Stimulated activated CD8-positive, alpha-beta memory T cell treated with anti-CD3 and anti-CD28 coated beads, Interleukin-7, amount 100 ng/mL, for 4 hours (primary cell): ENCODE measurements at regions not wholly inside any gene's neighbourhood (a gene's known extent, or its start where the extent isn't known, plus 50 kb on each side); places are given as distances from the start of the nearest gene placed in this dataset.

Source experiments
- DNase-seq, 2 donors: peaks; one replicate each; pipeline ENCODE4 v3.0.0-alpha.2; 2020; ENCODE audit warnings: low read depth in 2 of 2

- DNase-seq, result no peak
Observed at GRCh38 chr16:86089334-86089900, 190.5 kb downstream of the IRF8 start.

DNA sequence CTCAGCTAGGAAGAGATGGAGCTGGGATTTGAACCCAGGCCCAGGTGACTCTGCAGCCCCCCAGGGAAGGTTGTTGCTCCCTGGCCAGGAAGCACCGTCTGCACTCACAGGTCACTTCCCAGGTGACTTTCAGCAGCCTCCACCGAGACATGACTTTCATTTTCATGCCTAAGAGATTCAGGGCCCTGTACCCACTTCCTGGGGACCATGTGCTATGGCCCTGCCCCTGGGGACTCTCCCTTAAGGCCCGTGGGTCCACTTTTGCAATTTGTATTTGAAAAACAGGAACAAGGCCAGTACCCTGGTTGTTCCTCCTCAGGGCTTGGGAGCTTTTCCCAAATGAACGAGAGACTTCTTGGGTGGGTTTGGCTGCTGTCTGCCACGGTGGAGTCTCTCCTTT is 191.0 kb downstream of the IRF8 start:
- DNase-seq, result no peak

GRCh38 chr16:86090461-86091170 is 191.7 kb downstream of the IRF8 start:
- DNase-seq, result no peak

DNA sequence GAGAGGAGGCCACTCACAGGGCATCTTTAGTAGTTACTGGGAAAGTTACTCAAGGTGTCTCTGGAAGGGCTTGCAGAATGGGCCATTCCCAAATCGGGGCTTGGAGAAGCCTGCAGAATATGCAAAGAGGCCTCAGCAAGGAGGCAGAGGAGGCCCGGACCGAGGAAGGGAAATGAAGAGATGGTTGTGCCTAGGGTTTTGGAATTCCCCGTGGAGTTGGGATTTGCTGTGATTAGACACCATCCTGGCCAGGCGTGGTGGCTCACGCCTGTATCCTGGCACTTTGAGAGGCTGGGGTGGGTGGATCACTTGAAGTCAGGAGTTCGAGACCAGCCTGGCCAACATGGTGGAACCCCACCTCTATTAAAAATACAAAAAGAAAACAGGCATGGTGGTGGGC is 193.0 kb downstream of the IRF8 start:
- no peak for DNase-seq

DNA sequence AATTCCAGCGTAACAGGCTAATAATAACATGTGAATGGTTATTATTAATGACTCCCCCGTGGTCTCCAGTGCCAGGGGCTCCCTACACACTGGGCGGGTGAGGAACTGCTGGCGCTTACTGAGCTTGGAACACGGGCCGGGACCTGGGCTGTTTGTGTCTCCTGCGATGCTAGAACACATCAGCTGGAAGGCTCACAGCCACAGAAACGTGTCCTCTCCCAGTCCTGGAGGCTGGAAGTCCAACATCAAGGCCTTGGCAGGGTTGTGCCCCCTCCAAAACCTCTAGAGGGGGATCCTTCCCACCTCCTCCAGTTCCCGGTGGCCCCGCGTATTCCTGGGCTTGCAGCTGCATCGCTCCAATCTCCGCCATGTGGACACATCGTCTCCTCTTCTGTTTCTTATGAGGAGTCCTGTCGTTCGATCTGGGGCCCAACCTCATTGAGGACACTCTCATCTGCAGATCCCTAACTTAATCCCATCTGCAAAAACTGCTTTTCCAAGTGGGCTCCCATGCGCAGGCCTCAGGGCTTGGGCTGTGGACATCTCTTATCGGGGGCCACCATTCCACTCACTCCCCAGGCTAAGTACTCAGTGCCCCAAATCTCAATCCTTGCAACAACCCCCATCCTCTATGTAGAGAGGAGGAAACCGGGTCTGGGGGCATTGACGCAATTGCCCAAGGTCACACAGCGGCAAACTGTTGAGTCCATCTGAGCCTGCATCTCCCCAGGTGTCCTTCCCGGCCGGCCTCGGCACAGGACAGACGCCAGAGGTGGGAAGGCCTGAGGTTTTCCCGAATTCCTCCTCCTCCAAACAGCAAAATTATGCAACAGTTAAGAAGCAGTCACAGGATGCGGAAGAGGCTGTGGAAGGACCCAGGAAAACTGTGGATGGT is 193.9 kb downstream of the IRF8 start:
- no peak for DNase-seq

DNA sequence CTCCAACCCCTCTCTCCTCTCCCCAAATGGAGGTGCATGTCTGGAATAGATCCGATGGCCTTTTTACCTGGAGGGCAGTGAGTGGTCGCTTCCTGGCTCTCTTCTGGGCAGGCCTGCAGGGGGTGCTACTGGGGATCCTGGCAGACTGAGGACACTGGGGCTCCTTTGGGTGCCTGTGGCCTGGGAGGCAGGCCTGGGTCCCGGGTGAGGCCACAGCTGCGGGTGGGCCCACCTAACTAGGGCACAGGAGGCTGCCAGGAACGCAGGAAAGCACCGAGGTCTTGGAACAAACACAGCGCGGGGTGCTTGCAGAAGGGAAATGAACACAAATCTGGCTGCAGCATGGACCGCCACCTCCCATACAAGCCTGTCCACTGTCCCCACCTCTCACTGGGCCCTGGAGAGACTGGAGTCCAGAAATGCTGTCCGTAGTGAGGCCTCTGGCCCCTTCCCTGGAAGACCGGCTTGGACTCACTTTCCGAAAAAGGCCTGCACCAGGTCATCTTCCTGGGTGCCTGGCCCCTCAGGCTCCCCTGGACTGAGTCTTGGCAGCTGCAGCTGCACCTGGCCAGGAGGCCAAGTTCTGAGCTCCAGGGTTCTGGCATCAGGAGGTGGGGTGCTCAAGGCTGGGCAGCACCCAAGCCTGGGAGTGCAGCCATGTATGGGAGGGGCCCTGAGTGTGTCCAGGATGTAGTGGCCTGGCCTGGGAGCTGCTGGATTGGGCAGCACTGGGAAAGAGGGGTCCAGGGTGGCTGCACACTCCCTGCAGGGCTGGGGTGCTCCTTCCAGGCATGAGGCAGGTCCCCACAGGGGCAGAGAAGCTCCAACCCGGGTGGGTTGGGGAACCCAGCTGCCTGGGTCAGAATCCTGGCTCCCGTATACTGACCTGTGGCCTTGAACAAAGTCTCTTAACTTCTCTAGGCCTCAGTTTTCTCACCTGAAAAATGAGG is 195.1 kb downstream of the IRF8 start:
- DNase-seq, result no peak

DNA sequence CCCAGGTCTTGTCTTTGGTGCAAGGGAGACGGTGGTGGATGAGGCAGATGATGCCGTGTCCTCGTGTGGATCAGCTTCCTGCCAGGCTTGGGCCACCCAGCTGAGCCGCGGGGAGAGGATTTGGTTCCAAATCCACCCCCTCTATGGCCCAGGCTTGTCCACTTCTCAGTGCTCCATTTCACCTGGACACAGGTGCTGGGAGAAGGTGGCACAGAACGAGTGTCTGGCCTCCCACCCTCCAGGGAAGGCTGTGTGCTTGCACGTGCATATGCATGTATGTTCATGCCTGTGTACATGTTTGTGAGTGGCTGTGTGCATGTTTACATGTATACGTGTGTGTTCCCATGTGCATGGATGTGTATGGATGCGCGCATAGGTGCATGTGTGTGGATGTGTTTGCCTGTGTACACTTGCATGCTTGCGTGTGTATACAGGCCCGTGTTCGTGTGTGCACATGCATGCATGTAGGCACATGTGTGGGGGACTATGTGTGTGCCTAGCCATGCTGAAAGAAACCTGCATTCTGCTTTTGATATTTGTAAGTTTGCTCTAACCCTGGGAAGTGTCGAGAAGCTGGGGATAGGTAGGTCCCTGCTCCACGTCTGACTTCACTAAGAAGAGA is 196.3 kb downstream of the IRF8 start:
- DNase-seq, result no peak

DNA sequence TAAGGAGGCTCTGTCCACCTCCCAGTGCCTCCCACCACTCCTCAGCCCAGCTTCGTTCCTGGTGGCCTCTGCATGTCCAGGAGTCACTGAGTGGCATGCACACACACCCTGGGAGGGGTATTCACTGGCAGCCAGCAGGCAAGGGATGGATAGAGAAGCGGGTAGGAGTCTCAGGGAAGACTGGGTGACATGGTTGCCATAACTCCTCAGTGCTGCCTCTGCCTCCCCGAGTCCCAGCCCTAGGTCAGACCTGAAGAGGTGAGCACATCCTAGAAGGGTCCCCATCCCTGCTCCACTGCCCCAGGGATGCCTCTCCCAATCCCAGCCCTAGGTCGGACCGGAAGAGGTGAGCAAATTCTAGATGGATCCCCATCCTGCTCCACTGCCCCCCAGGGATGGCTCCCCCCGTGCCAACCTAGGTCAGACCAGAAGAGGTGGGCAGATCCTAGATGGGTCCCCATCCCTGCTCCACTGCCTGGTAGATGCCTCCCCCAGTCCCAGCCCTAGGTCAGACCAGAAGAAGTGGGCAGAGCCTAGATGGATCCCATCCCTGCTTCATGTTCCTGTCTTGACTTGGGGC is 197.0 kb downstream of the IRF8 start:
- DNase-seq, result no peak

DNA sequence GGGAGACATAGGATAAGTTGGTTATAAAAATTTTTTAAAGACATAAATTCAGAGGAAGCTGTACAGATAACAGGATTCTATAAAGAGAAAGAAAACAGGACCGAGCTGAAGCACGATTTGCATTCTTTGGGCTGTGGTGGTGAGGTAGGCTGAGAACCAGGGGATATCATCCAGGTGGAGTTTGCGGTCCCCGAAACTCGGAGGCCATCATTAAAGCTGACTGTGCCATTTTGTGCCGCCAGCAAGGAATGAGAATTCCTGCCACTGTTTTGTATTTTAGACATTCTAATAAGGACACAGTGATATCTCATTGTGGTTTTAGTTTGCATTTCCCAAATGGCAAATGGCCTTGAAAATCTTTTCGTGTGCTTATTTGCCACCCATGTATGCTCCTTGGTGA is 197.9 kb downstream of the IRF8 start:
- DNase-seq, result no peak

GRCh38 chr16:86099326-86099725 is 200.4 kb downstream of the IRF8 start:
- DNase-seq, result no peak

- DNase-seq, result no peak
Observed at GRCh38 chr16:86100205-86101136, 201.5 kb downstream of the IRF8 start.

GRCh38 chr16:86101137-86101896 is 202.4 kb downstream of the IRF8 start:
- no peak for DNase-seq

GRCh38 chr16:86101897-86102157 is 202.9 kb downstream of the IRF8 start:
- DNase-seq, result no peak

- DNase-seq, result no peak
Observed at GRCh38 chr16:86103320-86103719, 204.4 kb downstream of the IRF8 start.

DNA sequence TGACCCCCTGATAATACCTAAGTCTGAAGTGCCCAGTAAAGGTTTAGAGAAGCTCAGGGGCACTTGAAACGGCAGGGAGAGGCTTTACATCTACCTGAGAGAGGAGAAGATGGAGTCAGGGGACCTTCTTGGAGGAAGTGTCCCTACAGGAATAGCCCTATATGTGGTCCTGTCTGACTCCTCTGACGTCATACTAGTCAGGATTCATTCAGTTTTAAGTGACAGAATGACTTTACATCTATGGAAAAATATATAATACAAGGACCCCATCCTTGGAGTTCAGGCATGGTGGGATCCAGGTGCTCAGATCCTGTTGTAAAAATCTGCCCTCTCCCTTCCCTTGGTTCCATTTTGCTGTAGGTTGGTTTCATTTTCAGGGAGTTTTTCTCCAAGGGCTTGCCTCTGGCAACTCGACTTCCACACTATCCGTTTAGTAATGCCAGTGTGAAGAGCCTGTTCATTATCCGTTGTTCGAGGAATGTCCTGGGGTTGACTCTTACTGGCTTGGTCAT is 205.6 kb downstream of the IRF8 start:
- no peak for DNase-seq

DNA sequence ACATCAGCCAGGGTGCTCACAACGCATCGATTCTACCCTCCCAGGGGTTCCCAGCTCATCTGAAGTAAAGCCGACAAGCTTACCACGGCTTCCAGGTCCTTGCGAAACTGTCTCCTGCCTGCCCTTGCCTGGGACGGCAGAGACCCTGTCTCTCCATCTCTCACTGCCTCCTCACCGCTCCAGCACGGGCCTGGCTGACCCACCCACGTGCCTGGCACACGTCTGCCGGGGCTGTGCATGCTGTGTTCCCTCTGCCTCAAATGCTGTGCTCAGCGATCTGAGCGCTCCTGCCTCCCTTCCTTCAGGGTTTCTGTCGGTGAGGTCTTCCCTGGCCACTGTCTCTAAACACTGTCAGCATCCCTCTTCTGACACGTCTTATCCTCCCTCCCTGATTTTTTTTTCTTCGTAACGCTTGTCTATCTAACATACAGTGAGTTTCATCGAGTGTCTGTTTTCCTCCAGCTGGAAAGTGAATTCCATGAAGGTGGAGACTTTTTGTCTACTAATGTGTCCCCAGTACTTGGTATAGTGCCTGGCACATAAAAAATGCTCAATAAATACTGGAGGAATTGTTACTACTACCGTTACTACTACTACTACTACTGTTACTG is 208.4 kb downstream of the IRF8 start:
- no peak for DNase-seq

DNA sequence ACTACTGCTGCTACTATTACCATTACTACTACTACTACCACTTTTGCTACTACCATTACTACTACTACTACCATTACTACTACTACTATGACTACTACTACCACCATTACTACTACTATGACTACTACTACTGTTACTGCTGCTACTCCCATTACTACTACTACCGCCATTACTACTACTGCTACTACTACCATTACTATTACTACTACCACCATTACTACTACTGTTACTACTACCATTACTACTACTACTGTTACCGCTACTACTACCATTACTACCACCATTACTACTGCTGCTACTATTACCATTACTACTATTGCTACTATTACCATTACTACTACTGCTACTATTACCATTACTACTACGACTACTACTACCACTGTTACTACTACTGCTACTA is 209.1 kb downstream of the IRF8 start:
- no peak for DNase-seq

GRCh38 chr16:86110134-86110533 is 211.2 kb downstream of the IRF8 start:
- no peak for DNase-seq

DNA sequence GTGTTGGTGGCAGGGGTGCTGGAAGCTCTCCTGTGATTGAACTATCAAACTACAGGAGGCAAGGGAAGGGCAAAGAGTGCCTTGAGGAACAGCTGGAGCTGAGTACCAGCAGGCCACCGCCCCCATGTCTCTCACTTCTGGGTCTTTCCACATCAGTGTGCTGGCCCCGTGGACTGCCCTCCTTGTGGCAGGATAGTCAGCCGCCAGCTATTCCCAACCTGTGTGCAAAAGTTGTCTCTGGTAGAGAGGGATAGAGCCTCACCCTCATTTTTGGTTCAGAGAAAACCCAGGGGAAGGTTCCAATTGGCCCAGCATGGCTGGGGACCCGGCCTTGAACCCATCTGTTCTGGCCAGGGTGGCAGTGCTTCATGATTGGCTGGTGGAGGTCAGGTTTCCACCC is 211.8 kb downstream of the IRF8 start:
- DNase-seq, result no peak
